NCI-H2107 treated with DMSO at 0.1 percent for 48 hours (cell line): ENCODE measurements at regions not wholly inside any gene's neighbourhood (a gene's known extent, or its start where the extent isn't known, plus 50 kb on each side); places are given as distances from the start of the nearest gene placed in this dataset.
"Not testable (repeated sequence)": the region's sequence is repeated elsewhere in the genome, so short reads cannot be mapped to it uniquely, and the experiment has no call there.

Source experiments
- DNase-seq: peaks from one replicate; lab custom pipeline; 2025; ENCODE audit not compliant: unreplicated experiment; lab: John Stamatoyannopoulos, UW

DNA sequence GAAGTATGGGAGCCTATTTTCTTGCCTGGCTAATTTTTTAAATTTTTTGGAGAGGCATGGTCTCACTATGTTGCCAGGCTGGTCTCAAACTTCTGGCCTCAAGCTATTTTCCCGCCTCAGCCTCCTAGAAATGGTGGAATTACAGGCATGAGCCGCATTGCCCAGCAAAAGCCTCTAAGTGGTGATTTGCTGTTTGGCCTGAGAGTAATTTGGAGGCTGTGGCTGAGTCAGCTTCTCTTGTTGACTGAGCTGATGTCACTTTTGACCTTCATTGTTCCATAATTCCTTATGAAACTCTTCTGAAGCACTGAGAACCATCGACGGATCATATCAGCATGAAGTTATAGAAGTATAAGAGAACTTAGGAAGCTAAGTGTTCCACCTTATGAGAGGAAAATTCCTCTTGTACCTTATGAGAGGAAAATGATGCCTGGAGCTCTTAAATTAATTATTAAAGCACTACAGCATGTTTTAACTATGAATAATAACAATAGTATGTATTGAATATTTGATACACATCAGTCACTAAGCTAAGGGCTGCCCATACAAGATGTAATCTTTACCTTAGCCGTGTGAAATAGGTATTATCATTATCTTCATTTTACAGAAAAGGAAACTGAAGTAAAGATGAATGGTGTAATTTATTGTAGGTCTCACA lies 220.8 kb upstream of the MON1B start:
- no peak for DNase-seq

GRCh38 chr16:76970745-76971099 lies 220.3 kb upstream of the MON1B start:
- no peak for DNase-seq

GRCh38 chr16:76976101-76976500 lies 214.9 kb upstream of the MON1B start:
- no peak for DNase-seq

GRCh38 chr16:76976756-76977155 lies 214.2 kb upstream of the MON1B start:
- no peak for DNase-seq

- no peak for DNase-seq
These were observed 206.8 kb upstream of the MON1B start for GRCh38 chr16:76984196-76984595.

DNA sequence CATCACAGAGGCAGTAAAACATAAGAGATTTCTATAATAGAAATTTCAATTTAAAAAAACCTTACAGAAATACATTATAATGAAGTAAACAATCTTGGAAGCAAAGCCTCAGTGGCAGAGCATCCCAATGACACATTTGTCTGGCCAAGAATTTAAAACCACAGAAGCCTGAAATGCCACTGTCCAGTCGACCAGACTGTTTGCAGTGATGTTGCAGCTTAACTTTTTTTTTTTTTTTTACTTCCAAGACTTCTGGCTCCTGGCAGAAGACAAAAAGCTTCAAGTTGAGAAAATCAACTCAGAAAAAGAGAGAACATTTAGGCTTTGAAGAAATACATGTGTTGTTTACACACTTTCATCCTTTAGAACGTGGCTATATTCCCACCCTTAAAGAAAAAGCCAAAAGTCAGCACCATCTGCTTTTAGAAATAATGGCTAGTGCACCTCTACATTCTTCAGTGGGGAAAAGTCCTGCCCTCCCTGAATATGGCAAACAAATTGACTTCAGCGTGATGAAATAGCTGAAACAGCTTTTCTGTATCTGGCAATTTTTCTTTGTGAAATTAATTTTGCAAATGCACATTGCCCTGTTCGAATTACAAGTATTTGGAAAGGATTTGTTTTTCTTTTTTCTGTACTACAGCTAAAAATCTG lies 205.5 kb upstream of the MON1B start:
- no peak for DNase-seq

DNA sequence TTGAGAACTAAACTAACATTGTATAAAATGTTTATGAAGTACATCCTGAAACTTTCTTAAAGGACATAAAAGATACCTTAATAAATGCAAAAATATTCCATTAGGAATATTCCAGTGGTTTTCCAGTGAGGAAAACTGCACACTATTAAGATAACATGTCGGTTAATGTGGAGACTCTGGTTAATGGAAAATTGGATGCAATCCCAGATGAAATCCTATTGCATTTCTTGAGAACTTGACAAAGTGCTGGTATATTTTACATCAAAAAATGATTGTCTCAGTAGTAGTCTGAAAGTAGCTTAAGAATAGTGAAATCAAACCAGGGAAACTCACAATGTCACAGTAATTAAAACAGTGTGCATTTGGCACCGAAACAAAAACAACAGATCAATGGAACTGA lies 202.5 kb upstream of the MON1B start:
- no peak for DNase-seq

DNA sequence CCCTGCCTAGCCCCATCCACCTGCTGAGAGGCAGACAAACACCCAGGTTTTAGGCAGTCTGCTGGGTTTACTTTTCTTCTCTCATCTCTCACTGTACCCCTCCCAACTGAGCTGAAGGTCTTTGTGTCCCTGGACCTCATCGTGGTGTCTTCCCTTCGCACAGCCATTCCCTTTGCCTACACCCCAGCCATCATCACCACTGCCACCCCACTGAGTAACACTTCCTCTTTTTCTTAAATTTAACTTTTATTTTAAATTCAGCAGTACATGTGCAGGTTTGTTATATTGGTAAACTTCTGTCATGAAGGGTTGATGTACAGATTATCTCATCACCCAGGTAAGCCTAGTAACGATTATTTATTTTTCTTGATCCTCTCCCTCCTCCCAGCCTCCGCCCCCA lies 188.3 kb upstream of the MON1B start:
- DNase-seq, result no peak

GRCh38 chr16:77009453-77009852 lies 181.5 kb upstream of the MON1B start:
- DNase-seq, result no peak

GRCh38 chr16:77014441-77014840 lies 176.5 kb upstream of the MON1B start:
- DNase-seq, result no peak

- DNase-seq, result no peak
These were observed 160.4 kb upstream of the MON1B start for GRCh38 chr16:77030600-77030999.

DNA sequence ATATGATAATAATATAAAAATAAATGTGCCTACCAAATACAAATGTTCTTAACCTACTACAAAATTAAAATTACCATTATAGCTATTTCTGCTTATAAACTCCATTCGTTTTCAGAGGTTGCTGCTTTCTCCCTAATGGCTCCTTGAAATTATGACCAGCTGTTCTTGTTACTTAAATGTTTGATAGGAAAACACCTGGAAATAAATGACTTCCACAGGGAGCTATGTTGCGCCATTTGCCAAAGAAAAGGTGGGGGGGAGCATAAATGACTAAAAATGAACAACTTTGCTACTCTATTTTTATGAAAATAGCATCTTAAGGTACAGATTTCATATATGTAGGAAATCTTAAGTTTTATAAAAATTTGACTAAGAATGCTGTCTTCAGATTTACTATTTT lies 157.5 kb upstream of the MON1B start:
- DNase-seq, result no peak

- DNase-seq, result no peak
These were observed 155.6 kb upstream of the MON1B start for GRCh38 chr16:77035361-77035760.

GRCh38 chr16:77037696-77038347 lies 153.2 kb upstream of the MON1B start:
- DNase-seq, result no peak

- DNase-seq, result no peak
These were observed 149.5 kb upstream of the MON1B start for GRCh38 chr16:77041468-77041867.

DNA sequence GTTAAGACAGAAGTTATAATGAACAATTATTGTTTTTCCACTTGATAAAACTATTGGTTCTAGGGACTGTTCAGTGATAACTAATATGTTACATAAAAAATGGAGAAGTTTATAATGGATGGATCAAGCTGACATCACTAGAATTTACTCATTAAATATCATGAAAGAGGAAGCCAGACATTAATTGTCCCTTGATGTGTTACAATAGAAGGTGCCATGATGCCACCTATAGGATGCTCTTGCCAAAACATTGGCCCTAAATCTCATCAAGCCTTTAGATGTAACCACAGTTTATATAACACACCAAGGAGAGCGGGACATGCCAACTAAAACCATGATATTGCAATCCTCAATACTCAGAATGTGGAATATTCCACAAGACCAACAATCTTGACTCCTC lies 147.9 kb upstream of the MON1B start:
- peak; percentile 47 for DNase-seq

GRCh38 chr16:77046206-77046605 lies 144.8 kb upstream of the MON1B start:
- DNase-seq, result no peak

DNA sequence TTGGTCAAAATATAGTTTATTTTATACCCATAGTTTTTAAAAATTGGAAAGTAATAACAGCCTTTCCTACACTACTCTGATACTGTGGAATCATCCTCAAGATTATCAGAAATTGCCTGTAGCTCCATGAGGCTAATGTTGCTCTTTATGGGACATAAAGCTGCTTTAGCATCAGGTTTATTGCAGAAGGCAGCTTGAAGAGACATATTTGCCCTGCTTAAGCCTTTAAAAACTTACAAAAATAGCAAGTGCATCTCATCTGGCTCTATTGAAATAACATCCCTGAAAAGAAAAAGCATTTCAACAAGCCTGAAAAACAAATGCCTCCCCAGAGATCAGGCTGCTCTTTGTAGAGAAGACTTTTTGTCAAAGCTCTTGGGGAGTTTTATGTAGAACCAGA lies 142.9 kb upstream of the MON1B start:
- DNase-seq, result no peak

GRCh38 chr16:77049577-77049976 lies 141.4 kb upstream of the MON1B start:
- no peak for DNase-seq

- DNase-seq, result not testable (repeated sequence)
These were observed 134.4 kb upstream of the MON1B start for GRCh38 chr16:77056597-77056996.

DNA sequence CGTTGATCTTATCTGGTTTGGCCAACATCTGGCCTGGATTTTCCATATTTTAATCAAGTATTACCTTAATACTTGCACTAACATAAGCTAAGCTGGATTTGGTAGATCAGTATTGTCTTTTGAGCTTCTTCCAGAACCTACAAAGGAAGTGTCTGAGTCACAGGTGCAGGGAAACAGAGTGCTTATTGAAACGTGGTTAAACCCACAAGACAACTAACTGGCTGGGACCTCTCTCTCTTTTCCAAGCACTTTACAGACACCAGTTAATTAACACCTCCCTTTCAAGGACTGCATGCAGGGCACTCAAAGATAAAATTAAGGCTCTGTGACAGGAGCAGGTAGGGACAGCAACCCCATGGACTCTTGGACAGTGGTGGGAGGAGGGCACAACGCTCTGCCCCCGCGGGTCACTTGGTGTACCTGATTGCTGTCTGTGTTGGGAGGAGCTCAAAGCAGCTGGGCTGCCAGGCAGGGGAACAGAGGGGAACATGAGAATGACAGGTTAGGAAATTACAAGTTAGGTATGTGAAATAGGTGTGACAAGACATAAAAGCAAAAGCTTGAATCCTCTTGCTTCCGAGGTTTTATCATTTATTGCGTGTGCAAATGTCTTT lies 133.7 kb upstream of the MON1B start:
- DNase-seq, result no peak

DNA sequence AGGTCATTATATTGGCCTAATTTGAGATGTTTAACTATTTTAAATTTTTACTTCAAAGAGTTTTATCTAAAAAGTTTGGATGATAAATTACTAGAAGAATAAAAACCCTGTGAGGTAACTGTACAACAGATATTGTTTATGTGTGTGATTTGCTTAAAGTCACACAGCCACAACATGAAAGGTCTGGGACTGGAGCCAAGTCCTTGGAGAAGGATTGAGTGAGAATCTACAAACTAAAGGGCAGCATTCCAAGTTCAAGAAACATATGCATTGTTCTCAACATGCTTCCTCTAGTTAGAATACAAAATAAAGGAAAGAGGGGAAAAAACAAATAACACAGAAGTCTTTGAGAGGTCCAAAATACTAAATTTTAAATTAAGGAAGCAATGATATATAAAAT lies 131.5 kb upstream of the MON1B start:
- DNase-seq, result no peak
